Stimulated activated CD8-positive, alpha-beta memory T cell treated with anti-CD3 and anti-CD28 coated beads, Interleukin-4, amount 100 ng/mL, for 1 hour (primary cell): ENCODE measurements at regions not wholly inside any gene's neighbourhood (a gene's known extent, or its start where the extent isn't known, plus 50 kb on each side); places are given as distances from the start of the nearest gene placed in this dataset.

ENCODE experiments used
- DNase-seq, 2 donors: peaks; one replicate each; pipeline ENCODE4 v3.0.0-alpha.2; 2020; ENCODE audit warnings: low read depth in 2 of 2, low spot score in 1 of 2

GRCh38 chr13:34437873-34438272 is 504.2 kb upstream of the NBEA start:
- DNase-seq: no peak

- no peak for DNase-seq
Measured at GRCh38 chr13:34452831-34453230, 489.2 kb upstream of the NBEA start.

- no peak for DNase-seq
Measured at GRCh38 chr13:34458756-34459715, 483.0 kb upstream of the NBEA start.

GRCh38 chr13:34459856-34460255 is 482.2 kb upstream of the NBEA start:
- DNase-seq: no peak

GRCh38 chr13:34462843-34463242 is 479.2 kb upstream of the NBEA start:
- no peak for DNase-seq

- no peak for DNase-seq
Measured at GRCh38 chr13:34464011-34464410, 478.1 kb upstream of the NBEA start.

- no peak for DNase-seq
Measured at GRCh38 chr13:34465423-34465922, 476.6 kb upstream of the NBEA start.

GRCh38 chr13:34466301-34466700 is 475.8 kb upstream of the NBEA start:
- DNase-seq: no peak

GRCh38 chr13:34467450-34468083 is 474.5 kb upstream of the NBEA start:
- no peak for DNase-seq

GRCh38 chr13:34469196-34469986 is 472.7 kb upstream of the NBEA start:
- no peak for DNase-seq

- no peak for DNase-seq
Measured at GRCh38 chr13:34474187-34474868, 467.7 kb upstream of the NBEA start.

- no peak for DNase-seq
Measured at GRCh38 chr13:34478376-34478775, 463.7 kb upstream of the NBEA start.

- no peak for DNase-seq
Measured at GRCh38 chr13:34502011-34502410, 440.1 kb upstream of the NBEA start.

- DNase-seq: no peak
Measured at GRCh38 chr13:34502621-34503020, 439.4 kb upstream of the NBEA start.

GRCh38 chr13:34506796-34507195 is 435.3 kb upstream of the NBEA start:
- no peak for DNase-seq

- DNase-seq: no peak
Measured at GRCh38 chr13:34507630-34508029, 434.4 kb upstream of the NBEA start.

- no peak for DNase-seq
Measured at GRCh38 chr13:34512817-34513216, 429.3 kb upstream of the NBEA start.

- DNase-seq: no peak
Measured at GRCh38 chr13:34513526-34513925, 428.5 kb upstream of the NBEA start.

GRCh38 chr13:34515201-34515600 is 426.9 kb upstream of the NBEA start:
- DNase-seq: no peak

- DNase-seq: no peak
Measured at GRCh38 chr13:34521171-34521570, 420.9 kb upstream of the NBEA start.

GRCh38 chr13:34522808-34523207 is 419.3 kb upstream of the NBEA start:
- DNase-seq: no peak
